ENCODE measurements at regions not wholly inside any gene's neighbourhood (a gene's known extent, or its start where the extent isn't known, plus 50 kb on each side); places are given as distances from the start of the nearest gene placed in this dataset.

GRCh38 chr16:9393591-9393990 lies 302.1 kb downstream of the HAPSTR1 start:
- no peaks in the 10 kb centered on the region for H3K27me3 ChIP-seq (ENCODE audit: control insufficient read depth, insufficient read depth, low read length)
- H3K4me1 Mint-ChIP-seq, result no peaks in the 10 kb centered on the region
- DNase-seq (no peak), ATAC-seq (no peak)
- no peaks in the 10 kb centered on the region for H3K4me1 ChIP-seq (ENCODE audit: control insufficient read depth, insufficient read depth, low read length)
- peaks cover 0 to 2% of the 10 kb centered on the region in 2 donors for H3K27me3 Mint-ChIP-seq (ENCODE audit: low read depth in 2 of 2)
- no peak overlapping the region for H3K4me3 Mint-ChIP-seq
- H3K9me3 ChIP-seq (ENCODE audit: control insufficient read depth, insufficient read depth, low read length), result no peaks in the 10 kb centered on the region
- H3K36me3 ChIP-seq (ENCODE audit: control insufficient read depth, insufficient read depth, low read length), result no peaks in the 10 kb centered on the region
- no peak overlapping the region for H3K27ac Mint-ChIP-seq
- intact Hi-C loops (cut with micrococcal nuclease), result no loop called here
- H3K4me3 ChIP-seq (ENCODE audit: low read length), result no peak overlapping the region
- TF ChIP-seq, protein P1, sequence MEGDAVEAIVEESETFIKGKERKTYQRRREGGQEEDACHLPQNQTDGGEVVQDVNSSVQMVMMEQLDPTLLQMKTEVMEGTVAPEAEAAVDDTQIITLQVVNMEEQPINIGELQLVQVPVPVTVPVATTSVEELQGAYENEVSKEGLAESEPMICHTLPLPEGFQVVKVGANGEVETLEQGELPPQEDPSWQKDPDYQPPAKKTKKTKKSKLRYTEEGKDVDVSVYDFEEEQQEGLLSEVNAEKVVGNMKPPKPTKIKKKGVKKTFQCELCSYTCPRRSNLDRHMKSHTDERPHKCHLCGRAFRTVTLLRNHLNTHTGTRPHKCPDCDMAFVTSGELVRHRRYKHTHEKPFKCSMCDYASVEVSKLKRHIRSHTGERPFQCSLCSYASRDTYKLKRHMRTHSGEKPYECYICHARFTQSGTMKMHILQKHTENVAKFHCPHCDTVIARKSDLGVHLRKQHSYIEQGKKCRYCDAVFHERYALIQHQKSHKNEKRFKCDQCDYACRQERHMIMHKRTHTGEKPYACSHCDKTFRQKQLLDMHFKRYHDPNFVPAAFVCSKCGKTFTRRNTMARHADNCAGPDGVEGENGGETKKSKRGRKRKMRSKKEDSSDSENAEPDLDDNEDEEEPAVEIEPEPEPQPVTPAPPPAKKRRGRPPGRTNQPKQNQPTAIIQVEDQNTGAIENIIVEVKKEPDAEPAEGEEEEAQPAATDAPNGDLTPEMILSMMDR (IDR thresholded peaks at IDR 0.05), result no peak
- peaks cover 2 to 6% of the 10 kb centered on the region in 2 donors for H3K9me3 Mint-ChIP-seq
- 73% methylated on average over 8 of the region's 8 CpGs for WGBS (ENCODE audit: insufficient coverage)
- H3K27ac ChIP-seq (ENCODE audit: low read length), result no peak overlapping the region
- H3K36me3 Mint-ChIP-seq, result no peaks in the 10 kb centered on the region

DNA sequence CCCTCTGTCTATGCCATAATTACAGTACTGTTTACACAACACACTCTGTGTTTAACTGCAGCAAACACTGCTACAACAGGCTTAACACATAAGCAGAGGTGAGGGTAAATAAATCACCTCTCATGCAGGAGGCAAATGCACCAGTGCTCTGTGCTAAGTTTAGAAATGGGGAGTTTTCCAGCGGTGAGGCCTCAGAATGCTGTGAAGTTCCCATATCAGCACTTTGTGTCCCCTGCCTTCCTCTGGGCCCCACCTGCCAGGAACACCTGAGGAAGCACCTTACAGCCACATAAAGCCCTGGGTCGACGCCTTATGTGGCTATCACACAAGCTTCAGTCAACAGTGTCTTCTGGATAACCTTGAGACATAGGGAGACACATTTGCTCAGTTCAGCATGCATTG lies 304.5 kb downstream of the HAPSTR1 start:
- no peaks in the 10 kb centered on the region for H3K36me3 Mint-ChIP-seq
- no peak overlapping the region for H3K4me3 Mint-ChIP-seq
- Histone ChIP-seq H3K27me3 (ENCODE audit: control insufficient read depth, insufficient read depth, low read length) (no peaks in the 10 kb centered on the region), H3K4me1 (ENCODE audit: control insufficient read depth, insufficient read depth, low read length) (no peaks in the 10 kb centered on the region), H3K4me3 (ENCODE audit: low read length) (no peak overlapping the region), H3K9me3 (ENCODE audit: control insufficient read depth, insufficient read depth, low read length) (no peaks in the 10 kb centered on the region), H3K27ac (ENCODE audit: low read length) (no peak overlapping the region), H3K36me3 (ENCODE audit: control insufficient read depth, insufficient read depth, low read length) (no peaks in the 10 kb centered on the region)
- no peak overlapping the region for H3K27ac Mint-ChIP-seq
- ATAC-seq, result no peak
- no peaks in the 10 kb centered on the region for H3K4me1 Mint-ChIP-seq
- H3K9me3 Mint-ChIP-seq, result peaks cover 0 to 6% of the 10 kb centered on the region in 2 donors
- intact Hi-C loops (cut with micrococcal nuclease), result no loop called here
- TF ChIP-seq, protein P1 (IDR thresholded peaks at IDR 0.05), result no peak
- DNase-seq, result no peak
- peaks cover 0 to 2% of the 10 kb centered on the region in 2 donors for H3K27me3 Mint-ChIP-seq (ENCODE audit: low read depth in 2 of 2)
- 81% methylated on average over 3 of the region's 3 CpGs for WGBS (ENCODE audit: insufficient coverage)

GRCh38 chr16:9399573-9399972 lies 308.1 kb downstream of the HAPSTR1 start:
- intact Hi-C loops (cut with micrococcal nuclease), result no loop called here
- Histone ChIP-seq H3K36me3 (ENCODE audit: control insufficient read depth, insufficient read depth, low read length) (no peaks in the 10 kb centered on the region), H3K27ac (ENCODE audit: low read length) (no peak overlapping the region), H3K9me3 (ENCODE audit: control insufficient read depth, insufficient read depth, low read length) (no peaks in the 10 kb centered on the region), H3K4me1 (ENCODE audit: control insufficient read depth, insufficient read depth, low read length) (no peaks in the 10 kb centered on the region), H3K4me3 (ENCODE audit: low read length) (no peak overlapping the region), H3K27me3 (ENCODE audit: control insufficient read depth, insufficient read depth, low read length) (no peaks in the 10 kb centered on the region)
- WGBS (ENCODE audit: insufficient coverage), result 88% methylated on average over 7 of the region's 8 CpGs
- DNase-seq, result no peak
- no peak overlapping the region for H3K4me3 Mint-ChIP-seq
- peaks cover 0 to 2% of the 10 kb centered on the region in 2 donors for H3K27me3 Mint-ChIP-seq (ENCODE audit: low read depth in 2 of 2)
- no peak overlapping the region for H3K27ac Mint-ChIP-seq
- ATAC-seq, result no peak
- TF ChIP-seq, protein P1 (IDR thresholded peaks at IDR 0.05), result no peak
- no peaks in the 10 kb centered on the region for H3K36me3 Mint-ChIP-seq
- H3K4me1 Mint-ChIP-seq, result no peaks in the 10 kb centered on the region
- H3K9me3 Mint-ChIP-seq, result peaks cover 0 to 6% of the 10 kb centered on the region in 2 donors

- ATAC-seq (no peak), DNase-seq (no peak)
- Histone ChIP-seq H3K9me3 (ENCODE audit: control insufficient read depth, insufficient read depth, low read length) (no peaks in the 10 kb centered on the region), H3K36me3 (ENCODE audit: control insufficient read depth, insufficient read depth, low read length) (no peaks in the 10 kb centered on the region), H3K4me3 (ENCODE audit: low read length) (no peak overlapping the region), H3K4me1 (ENCODE audit: control insufficient read depth, insufficient read depth, low read length) (no peaks in the 10 kb centered on the region), H3K27ac (ENCODE audit: low read length) (no peak overlapping the region), H3K27me3 (ENCODE audit: control insufficient read depth, insufficient read depth, low read length) (no peaks in the 10 kb centered on the region)
- H3K4me1 Mint-ChIP-seq, result no peaks in the 10 kb centered on the region
- peaks cover 0 to 2% of the 10 kb centered on the region in 2 donors for H3K27me3 Mint-ChIP-seq (ENCODE audit: low read depth in 2 of 2)
- H3K4me3 Mint-ChIP-seq, result no peak overlapping the region
- peaks cover 0 to 3% of the 10 kb centered on the region in 2 donors for H3K9me3 Mint-ChIP-seq
- intact Hi-C loops (cut with micrococcal nuclease), result no loop called here
- no peak overlapping the region for H3K27ac Mint-ChIP-seq
- H3K36me3 Mint-ChIP-seq, result no peaks in the 10 kb centered on the region
- TF ChIP-seq, protein P1 (IDR thresholded peaks at IDR 0.05), result no peak
Measured at GRCh38 chr16:9401173-9401572, 309.7 kb downstream of the HAPSTR1 start.
